SU-DHL-6 (cell line): ENCODE measurements at regions not wholly inside any gene's neighbourhood (a gene's known extent, or its start where the extent isn't known, plus 50 kb on each side); places are given as distances from the start of the nearest gene placed in this dataset.

ENCODE experiments used
- CTCF ChIP-seq: fragments of 200-600 bp; sonication (generic); IDR thresholded peaks from one replicate; pipeline ENCODE4 v1.5.1; 2017; ENCODE audit warnings: antibody characterized with exemption, mild to moderate bottlenecking, low read length, moderate library complexity; ENCODE audit not compliant: insufficient read depth, poor library complexity, severe bottlenecking
- EZH2phosphoT487 ChIP-seq: fragments of 200-600 bp; sonication (generic), shearing (Covaris generic); conservative IDR thresholded peaks from 2 replicates; pipeline ENCODE4 v1.6.1; 2018; ENCODE audit warnings: mild to moderate bottlenecking, antibody characterized with exemption, low read length, moderate library complexity, mixed read lengths

GRCh38 chr4:113834298-113834697 is 72.8 kb upstream of the CAMK2D start:
- TF ChIP-seq CTCF: no peak
- TF ChIP-seq EZH2phosphoT487: no peak
